ENCODE measurements at regions not wholly inside any gene's neighbourhood (a gene's known extent, or its start where the extent isn't known, plus 50 kb on each side); places are given as distances from the start of the nearest gene placed in this dataset.

DNA sequence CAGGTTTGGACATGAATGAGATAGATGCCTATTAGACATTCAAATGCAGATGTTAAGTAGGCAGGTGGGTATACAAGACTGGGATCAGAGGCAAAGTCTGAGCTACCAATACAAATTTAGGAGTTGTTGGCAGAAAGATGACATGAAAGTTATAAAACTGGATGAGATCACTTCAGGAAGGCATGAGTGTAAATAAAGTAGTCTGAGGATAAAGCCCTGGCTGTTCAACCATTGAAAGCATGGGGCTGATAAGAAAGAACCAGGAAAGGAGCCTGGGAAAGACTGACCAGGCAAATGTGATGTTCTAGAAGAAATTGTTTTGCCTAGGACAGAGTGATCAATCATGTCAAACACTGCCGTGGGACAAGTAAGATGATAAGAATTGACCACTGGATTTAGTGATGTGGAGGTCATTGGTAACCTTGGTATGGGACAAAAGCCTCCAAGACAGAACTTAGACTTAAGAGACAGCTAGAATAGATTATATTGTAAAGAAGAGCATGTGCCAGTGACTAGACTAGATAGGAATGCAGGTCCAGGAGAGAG, 98.5 kb downstream of the EHF start:
- no peak for TF ChIP-seq CTCF (IDR thresholded peaks at IDR 0.05)
- TF ChIP-seq POLR2A (IDR thresholded peaks at IDR 0.05), result no peak

All from prostate gland (tissue), 2 donors.